UCSD-AML1 (cell line): ENCODE measurements at regions not wholly inside any gene's neighbourhood (a gene's known extent, or its start where the extent isn't known, plus 50 kb on each side); places are given as distances from the start of the nearest gene placed in this dataset.
"Not testable (repeated sequence)": the region's sequence is repeated elsewhere in the genome, so short reads cannot be mapped to it uniquely, and the experiment has no call there.

Source experiments
- DNase-seq: peaks from one replicate; lab custom pipeline; 2025; ENCODE audit not compliant: unreplicated experiment; lab: John Stamatoyannopoulos, UW

DNA sequence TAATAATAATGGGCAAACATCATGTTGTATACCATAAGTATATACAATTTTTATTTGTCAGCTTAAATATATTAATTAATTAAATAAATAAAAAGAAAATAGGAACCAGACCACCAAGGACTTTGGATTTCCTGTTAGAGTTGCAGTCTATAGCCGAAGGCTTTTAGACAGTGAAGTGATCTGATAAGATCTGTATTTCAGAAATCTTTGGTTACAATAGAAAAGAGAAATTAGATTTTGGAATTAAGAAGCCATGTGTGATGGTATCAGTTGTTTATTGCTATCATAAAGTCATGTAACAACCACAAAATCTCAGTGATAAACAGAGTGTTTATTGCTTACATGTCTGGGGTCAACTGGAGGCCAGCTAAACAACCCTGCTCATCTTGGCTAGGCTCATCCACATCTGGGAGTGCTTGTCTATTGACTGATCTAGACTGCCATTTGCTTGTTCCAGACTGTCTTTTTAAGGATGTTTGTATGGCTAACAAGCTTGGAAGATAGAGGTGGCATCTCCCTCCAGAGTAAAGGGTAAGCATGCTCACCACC, 142.1 kb upstream of the USP9X start:
- DNase-seq, result no peak

DNA sequence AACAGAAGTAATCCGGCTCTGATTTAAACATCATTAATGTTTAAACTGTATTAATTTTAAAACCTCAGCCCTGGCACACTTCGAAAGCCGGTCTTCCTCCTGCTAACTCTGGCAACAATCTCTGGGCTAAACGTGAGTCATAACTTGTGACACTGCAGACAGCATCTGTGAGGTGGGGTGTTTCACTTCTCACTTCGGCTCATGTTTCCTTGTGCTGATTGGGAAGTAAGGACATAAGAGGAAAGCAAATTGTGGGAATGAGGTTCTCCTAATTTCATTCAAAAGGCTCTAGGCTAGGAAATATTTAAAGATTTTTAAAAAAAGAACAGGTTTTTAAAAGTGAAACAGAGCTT, 139.9 kb upstream of the USP9X start:
- DNase-seq, result no peak

DNA sequence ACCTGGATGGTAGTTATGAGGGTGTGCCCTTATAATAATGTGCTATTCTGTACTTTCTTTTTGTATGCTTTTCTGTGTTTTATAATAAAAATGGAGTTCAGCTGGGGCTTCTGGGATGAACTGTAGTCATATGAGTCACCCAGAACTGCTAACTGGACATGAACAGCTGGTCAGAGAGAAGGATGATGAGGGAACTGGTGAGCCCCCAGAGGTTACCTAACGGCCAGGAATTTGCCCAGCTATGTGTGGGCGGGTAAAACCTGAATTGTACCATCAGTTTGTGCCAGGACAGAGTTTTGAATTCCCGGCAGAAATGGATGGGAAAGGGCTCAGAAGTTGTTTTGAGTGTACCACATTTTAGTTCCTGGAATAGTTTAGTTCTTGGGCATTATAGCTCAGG, 138.0 kb upstream of the USP9X start:
- no peak for DNase-seq

DNA sequence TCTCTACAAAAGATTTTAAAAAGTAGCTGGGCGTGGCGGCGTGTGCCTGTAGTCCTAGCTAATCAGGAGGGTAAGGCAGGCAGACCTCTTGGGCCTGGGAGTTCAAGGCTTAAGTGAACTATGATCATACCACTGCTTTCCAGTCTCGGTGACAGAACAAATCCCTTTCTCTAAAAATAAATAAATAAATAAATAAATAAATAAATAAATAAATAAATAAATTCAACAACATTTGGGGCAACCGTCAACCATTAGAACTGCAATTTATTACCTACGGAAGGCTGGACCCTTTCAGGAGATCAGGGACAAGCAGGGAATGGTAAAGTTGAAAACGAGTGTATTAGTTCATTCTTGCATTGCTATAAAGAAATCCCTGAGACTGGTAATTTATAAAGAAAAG, 136.2 kb upstream of the USP9X start:
- DNase-seq, result no peak

DNA sequence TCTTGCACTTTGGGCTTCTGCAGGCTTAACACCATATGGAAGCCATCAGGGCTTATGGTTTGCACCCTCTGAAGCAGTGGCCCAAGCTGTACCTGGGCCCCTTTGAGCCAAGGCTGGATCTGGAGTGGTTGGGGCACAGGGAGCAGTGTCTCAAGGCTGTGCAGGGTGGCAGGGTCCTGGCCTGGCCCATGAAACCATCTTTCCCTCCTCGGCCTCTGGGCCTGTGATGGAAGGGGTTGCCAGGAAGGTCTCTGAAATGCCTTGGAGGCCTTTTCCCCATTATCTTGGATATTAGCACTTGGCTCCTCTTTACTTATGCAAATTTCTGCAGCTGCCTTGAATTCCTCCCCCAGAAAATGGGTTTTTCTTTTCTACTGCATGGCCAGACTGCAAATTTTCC, 134.7 kb upstream of the USP9X start:
- DNase-seq, result no peak

GRCh38 chrX:40951407-40951806, 133.8 kb upstream of the USP9X start:
- DNase-seq, result not testable (repeated sequence)

- DNase-seq, result no peak
Observed at GRCh38 chrX:40952855-40953254, 132.4 kb upstream of the USP9X start.

GRCh38 chrX:40953369-40953768, 131.9 kb upstream of the USP9X start:
- DNase-seq, result no peak

GRCh38 chrX:40960041-40960440, 125.2 kb upstream of the USP9X start:
- no peak for DNase-seq

- no peak for DNase-seq
Observed at GRCh38 chrX:40962793-40963407, 122.3 kb upstream of the USP9X start.

- DNase-seq, result no peak
Observed at GRCh38 chrX:40964008-40964407, 121.2 kb upstream of the USP9X start.

DNA sequence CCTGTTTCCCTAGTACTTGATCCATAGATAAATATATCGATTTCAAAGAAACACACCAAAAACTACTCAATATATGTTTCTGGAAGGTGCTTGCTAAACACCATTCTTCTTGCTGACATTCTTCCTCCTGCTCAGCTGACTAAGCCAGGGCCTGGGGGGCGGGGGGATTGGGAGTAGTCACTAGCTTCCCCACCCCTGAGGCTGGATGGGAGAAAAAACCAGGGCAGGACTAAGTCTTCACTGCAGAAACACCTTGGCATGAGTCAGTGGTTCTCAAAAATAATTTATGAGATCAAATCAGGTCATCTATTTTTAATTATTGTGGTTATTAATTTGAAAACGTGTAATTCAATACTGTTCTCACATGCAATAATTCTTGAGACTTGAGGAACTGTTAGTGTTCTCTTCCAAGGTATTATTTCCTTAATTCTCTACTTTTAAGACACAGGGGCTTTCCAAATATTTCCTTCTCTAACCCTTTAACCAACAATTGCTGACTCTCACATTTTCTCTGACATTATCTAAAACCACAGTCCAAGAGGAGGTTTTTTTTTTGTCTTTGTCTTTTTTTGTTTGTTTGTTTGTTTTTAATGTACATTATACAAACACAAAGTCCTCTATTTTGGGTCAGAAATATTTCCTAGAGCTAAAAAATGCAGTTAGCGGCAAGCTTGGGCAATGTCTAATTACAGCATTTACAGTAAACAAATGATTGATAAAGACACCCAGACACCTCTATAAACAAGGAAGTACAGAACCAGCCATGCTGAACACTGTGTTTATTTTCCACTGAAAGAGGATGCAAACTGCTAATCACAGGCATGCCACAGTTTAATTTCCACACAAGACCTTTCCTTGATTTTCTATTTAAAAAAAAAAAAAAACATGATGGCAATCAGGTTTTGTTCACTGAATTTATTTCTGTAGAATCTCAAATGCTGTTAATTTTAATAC, 120.3 kb upstream of the USP9X start:
- DNase-seq, result no peak

- DNase-seq, result no peak
Observed at GRCh38 chrX:40966213-40966820, 118.9 kb upstream of the USP9X start.

DNA sequence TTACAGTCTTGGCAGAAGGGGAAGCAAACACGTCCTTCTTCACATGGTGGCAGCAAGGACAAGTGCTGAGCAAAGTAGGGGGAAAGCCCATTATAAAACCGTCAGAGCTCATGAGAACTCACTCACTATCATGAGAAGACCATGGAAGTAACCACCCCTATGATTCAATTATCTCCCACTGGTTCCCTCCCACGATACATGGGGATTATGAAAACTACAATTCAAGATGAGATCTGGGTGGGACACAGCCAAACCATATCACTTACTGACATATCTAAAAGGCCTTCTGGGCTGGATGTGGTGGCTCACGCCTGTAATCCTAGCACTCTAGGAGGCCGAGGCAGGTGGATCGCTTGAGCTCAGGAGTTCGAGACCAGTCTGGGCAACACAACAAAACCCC, 117.1 kb upstream of the USP9X start:
- DNase-seq, result no peak

GRCh38 chrX:40971736-40972135, 113.5 kb upstream of the USP9X start:
- no peak for DNase-seq

GRCh38 chrX:40973619-40974018, 111.6 kb upstream of the USP9X start:
- no peak for DNase-seq

DNA sequence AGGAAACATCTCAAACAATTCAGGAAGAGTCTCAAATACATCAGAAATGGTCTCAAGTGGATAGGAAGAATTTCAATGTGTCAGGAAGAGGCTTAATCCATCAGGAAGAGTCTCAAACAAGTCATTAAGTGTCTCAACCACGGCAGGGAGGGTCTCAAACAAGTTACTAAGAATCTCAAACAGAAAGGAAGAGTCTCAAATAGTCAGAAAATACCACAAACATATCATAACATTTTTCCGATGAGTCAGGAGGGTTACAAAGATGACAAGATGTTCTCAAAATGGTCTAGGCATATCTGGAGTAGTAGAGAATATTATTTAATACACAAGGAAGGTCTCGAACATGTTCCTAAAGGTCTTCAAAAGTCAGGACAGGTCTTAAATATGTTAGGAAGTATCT, 109.3 kb upstream of the USP9X start:
- DNase-seq, result no peak

DNA sequence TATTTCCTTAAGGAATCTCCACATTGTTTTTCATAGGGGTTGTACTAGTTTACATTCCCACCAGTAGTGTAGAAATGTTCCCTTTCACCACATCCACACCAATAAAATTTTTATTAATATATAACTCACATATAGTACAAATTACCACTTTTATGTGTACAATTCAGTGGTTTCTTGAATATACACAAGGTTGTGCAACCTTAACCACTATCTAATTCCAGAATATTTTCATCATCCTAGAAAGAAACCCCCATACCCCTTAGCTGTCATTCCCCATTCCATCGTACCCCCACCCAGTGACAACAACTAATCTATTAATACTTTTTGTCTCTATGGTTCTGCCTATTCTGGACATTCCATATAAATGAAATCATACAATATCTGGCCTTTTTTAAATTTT, 108.3 kb upstream of the USP9X start:
- no peak for DNase-seq

DNA sequence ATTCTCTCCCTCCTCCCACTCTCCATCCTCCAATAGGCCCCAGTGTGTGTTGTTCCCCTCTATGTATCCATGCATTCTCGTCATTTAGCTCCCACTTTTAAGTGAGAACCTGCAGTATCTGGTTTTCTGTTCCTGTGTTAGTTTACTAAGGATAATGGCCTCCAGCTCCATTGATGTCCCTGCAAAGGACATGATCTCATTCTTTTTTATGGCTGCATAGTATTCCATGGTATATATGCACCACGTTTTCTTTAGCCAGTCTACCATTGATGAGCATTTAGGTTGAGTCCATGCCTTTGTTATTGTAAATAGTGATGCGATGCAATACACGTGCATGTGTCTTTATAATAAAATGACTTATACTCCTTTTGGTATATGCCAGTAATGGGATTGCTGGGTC, 100.3 kb upstream of the USP9X start:
- DNase-seq, result no peak

- no peak for DNase-seq
Observed at GRCh38 chrX:40987413-40987812, 97.8 kb upstream of the USP9X start.

- DNase-seq, result no peak
Observed at GRCh38 chrX:40988100-40988499, 97.1 kb upstream of the USP9X start.

GRCh38 chrX:40993395-40993794, 91.8 kb upstream of the USP9X start:
- not testable (repeated sequence) for DNase-seq
